MCF 10A (cell line): ENCODE measurements at regions not wholly inside any gene's neighbourhood (a gene's known extent, or its start where the extent isn't known, plus 50 kb on each side); places are given as distances from the start of the nearest gene placed in this dataset.

Experiments
- BruUV-seq: library from RNA; stranded (reverse); fragments of 400-500 nt; replicated peaks from 2 replicates; lab custom pipeline; 2021; lab: Mats Ljungman, UMichigan
- CTCF ChIA-PET: fragments of 300-600 bp; sonication (Branson Sonifier 250); formaldehyde crosslinking; extraction: SDS; loops from one replicate; lab custom pipeline; 2021; ENCODE audit warnings: antibody characterized with exemption, inconsistent platforms; lab: Yijun Ruan, JAX
- POLR2A ChIA-PET: fragments of 300-600, 350-650 bp; sonication (Branson Sonifier 250); formaldehyde crosslinking; extraction: SDS; loops from one replicate; lab custom pipeline; 2020; ENCODE audit warnings: antibody characterized with exemption, inconsistent platforms; lab: Yijun Ruan, JAX
- DNase-seq: peaks from one replicate; pipeline ENCODE4 v3.0.0-alpha.2; 2018; ENCODE audit not compliant: unreplicated experiment
- H3K27ac Mint-ChIP-seq: one replicate; pipeline ENCODE4 v1.8.0; 2022; ENCODE audit warnings: mild to moderate bottlenecking, low read depth, mixed read lengths; ENCODE audit not compliant: unreplicated experiment
- H3K27me3 Mint-ChIP-seq: one replicate; pipeline ENCODE4 v1.8.0; 2022; ENCODE audit warnings: mixed read lengths; ENCODE audit not compliant: insufficient read depth, unreplicated experiment
- H3K36me3 Mint-ChIP-seq: one replicate; pipeline ENCODE4 v1.8.0; 2022; ENCODE audit warnings: mild to moderate bottlenecking, moderate library complexity, mixed read lengths; ENCODE audit not compliant: insufficient read depth, unreplicated experiment
- H3K4me1 Mint-ChIP-seq: one replicate; pipeline ENCODE4 v1.8.0; 2022; ENCODE audit warnings: mixed read lengths; ENCODE audit not compliant: insufficient read depth, unreplicated experiment
- H3K4me3 Mint-ChIP-seq: one replicate; pipeline ENCODE4 v1.8.0; 2022; ENCODE audit warnings: mild to moderate bottlenecking, moderate library complexity, mixed read lengths; ENCODE audit not compliant: unreplicated experiment
- H3K9me3 Mint-ChIP-seq: one replicate; pipeline ENCODE4 v1.8.0; 2022; ENCODE audit warnings: mixed read lengths; ENCODE audit not compliant: unreplicated experiment
- CTCF ChIP-seq: fragments of 200-600 bp; IDR thresholded peaks from one replicate; pipeline ENCODE4 v1.8.0; 2022; ENCODE audit warnings: antibody characterized with exemption, mild to moderate bottlenecking; ENCODE audit not compliant: unreplicated experiment
- intact Hi-C: fragments of 100-400 bp; cut with micrococcal nuclease; formaldehyde crosslinking; loops from 2 replicates; pipeline ENCODE4 v1.14.1; 2022

DNA sequence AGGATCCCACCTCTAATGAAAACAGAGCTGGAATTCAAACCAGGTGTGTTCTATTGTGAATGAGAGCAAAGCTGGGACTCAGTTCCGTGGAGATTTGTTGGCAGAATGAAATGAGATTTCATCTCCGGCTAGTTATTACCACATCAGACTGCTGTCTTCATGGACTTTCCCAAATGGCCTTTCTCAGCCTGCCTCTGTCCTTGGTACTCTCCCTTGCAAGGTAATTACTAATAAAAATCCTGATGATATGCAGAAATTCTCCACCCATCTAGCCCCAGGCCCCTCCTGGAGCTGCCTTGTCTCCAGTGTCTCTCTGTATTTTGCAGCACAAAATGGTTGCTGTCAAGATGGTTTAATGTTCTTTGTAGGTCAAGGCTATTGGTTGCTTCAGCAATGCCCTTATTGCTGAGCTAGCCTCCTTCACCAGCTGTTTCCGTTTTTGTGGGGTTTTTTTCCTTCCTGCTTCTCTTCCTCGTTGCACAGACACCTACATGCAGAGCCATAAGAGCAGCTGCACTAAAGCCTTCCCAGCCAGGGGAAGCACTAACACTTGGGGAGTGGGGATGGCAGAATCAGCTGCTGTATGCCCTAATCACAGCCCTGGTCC lies 185.0 kb upstream of the GHITM start:
- intact Hi-C loops = no loop called here
- no peak for DNase-seq
- Mint-ChIP-seq H3K4me1 (no peaks in the 10 kb centered on the region), H3K27me3 (peaks cover 10% of the 10 kb centered on the region), H3K27ac (no peak overlapping the region), H3K4me3 (no peak overlapping the region), H3K9me3 (no peaks in the 10 kb centered on the region), H3K36me3 (no peaks in the 10 kb centered on the region)
- ChIA-PET CTCF (interaction anchor here (0.5 to 1.1 kb wide), 3 partner anchors 8 to 129 kb away, joined by 3 to 4 read pairs (median 3); no protein-coding TSS in a partner anchor), POLR2A (no interaction called here)
- no peak for TF ChIP-seq CTCF
- BruUV-seq = no TSS peak

DNA sequence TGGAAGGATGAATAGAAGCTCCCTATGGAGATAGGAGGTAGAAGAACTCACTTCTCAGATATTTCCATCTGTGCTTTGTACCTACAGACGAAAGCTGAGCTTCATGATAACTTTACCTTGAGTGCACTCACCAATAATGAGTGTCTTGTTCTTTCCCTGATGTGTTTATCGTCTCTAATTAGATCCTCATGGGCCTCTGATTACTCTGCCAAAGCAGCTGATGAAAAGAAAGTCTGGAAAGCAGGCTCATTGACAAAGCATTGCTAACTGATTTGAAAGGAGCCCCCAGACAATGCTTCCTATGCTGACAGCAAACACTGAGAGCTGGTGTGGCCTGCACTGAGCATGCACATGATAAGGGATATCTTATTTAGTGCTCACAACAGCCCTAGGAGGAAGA lies 183.9 kb upstream of the GHITM start:
- Mint-ChIP-seq H3K4me3 (no peak overlapping the region), H3K27me3 (peaks cover 10% of the 10 kb centered on the region), H3K27ac (no peak overlapping the region), H3K4me1 (no peaks in the 10 kb centered on the region), H3K9me3 (no peaks in the 10 kb centered on the region), H3K36me3 (no peaks in the 10 kb centered on the region)
- BruUV-seq = no TSS peak
- DNase-seq = no peak
- ChIA-PET CTCF (no interaction called here), POLR2A (no interaction called here)
- no peak for TF ChIP-seq CTCF
- intact Hi-C loops = no loop called here

DNA sequence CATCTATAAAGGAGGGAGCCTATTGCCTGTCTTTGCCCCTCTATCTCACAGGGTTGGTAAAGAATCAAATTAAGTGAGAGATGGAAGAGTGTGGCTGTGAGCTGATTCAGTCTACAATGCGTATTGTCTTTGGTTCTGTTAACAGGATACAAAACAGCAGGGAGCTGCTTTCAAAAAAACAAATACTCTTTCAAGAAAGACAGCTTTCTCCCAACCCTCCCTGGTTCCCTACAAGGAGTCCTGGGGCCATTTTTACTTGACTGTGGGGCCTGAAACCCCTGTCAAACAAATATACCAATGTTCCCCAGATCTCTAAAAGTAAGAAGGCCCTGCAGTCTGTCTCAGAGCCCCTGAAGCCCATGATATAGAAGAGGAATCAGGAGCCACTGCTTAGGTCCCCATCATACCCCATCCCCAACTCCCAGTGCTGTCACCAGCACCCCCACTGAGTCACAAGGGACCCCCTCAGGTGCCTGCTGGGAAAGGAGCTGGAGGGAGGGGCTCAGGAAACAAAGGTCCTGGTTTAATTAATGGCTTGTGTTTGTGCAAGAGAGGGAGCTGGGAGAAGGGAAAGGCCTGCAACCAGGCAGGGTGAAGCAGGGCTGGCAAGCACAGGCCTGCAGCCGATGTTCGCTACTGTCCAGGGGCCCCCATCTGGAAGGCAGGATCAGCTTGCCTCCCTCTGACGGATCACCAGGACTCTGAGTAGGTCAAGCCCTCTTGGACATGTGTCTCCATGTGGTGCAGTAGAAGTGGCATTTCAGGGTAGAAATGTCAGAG lies 182.0 kb upstream of the GHITM start:
- Mint-ChIP-seq H3K9me3 (no peaks in the 10 kb centered on the region), H3K27me3 (peaks cover 10% of the 10 kb centered on the region), H3K4me1 (no peaks in the 10 kb centered on the region), H3K36me3 (no peaks in the 10 kb centered on the region), H3K27ac (no peak overlapping the region), H3K4me3 (no peak overlapping the region)
- intact Hi-C loops = no loop called here
- BruUV-seq = no TSS peak
- ChIA-PET CTCF (interaction anchor here (0.5 to 0.7 kb wide), 2 partner anchors 87 to 780 kb away, joined by 3 to 4 read pairs; no protein-coding TSS in a partner anchor), POLR2A (interaction anchor here (0.5 kb wide), 1 partner anchor 8 kb away, joined by 3 read pairs; no protein-coding TSS in a partner anchor)
- no peak for TF ChIP-seq CTCF
- DNase-seq = no peak

- intact Hi-C loops = no loop called here
- H3K36me3 Mint-ChIP-seq = no peaks in the 10 kb centered on the region
- CTCF ChIA-PET = no interaction called here
- BruUV-seq = no TSS peak
- POLR2A ChIA-PET = no interaction called here
- no peak overlapping the region for H3K27ac Mint-ChIP-seq
- TF ChIP-seq CTCF = no peak
- H3K4me1 Mint-ChIP-seq = no peaks in the 10 kb centered on the region
- H3K27me3 Mint-ChIP-seq = peaks cover 6% of the 10 kb centered on the region
- no peaks in the 10 kb centered on the region for H3K9me3 Mint-ChIP-seq
- no peak for DNase-seq
- H3K4me3 Mint-ChIP-seq = no peak overlapping the region
Measured at GRCh38 chr10:83959328-83959727, 180.0 kb upstream of the GHITM start.
